Esophagus mucosa (tissue), 1 donor: ENCODE measurements at regions not wholly inside any gene's neighbourhood (a gene's known extent, or its start where the extent isn't known, plus 50 kb on each side); places are given as distances from the start of the nearest gene placed in this dataset.

Experiments
- ATAC-seq: fragments of 200-7000 bp; cut with Tn5 transposase; one replicate; pipeline ENCODE4 v1.9.1; 2020
- donor health status: DM: yes; HTN: yes; CAD: no.

DNA sequence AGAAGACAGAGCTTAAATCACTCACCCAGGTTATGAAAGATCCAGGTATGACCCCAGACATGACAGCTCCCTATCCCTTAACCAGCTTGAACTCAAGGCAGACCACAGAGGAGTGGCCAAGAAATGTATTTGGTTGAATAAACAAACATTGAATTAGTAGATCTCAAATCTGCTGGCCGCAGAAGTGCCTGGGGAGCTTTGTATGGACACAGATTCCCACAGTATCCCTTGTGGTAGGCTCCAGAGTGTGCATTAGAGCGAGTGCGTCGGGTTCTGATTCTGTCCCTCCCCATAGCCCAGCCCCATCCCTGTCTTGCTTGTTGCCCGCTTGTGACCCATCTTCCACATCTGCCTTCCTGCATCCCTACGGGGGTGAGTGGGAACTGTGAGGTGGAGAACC is 118.8 kb upstream of the FOXF1 start:
- ATAC-seq = no peak

DNA sequence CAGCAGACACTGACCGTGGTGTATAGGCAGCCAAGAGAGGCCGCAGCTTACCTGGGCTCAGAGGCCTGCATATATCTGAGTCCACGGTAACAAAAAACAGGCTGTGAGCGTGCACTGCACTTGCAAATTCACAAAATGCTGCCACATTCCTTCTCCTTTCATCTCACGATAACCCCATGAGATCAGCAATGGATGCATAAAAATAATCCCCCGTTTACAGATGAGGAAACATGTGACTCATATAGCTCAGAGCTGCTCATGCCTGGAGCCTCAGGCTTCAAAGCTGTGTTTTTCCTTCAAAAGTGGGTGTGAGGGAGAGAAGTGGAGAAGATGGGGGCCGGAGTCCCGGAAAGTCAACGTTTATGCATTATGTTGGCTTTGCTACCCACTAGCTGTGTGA is 118.3 kb upstream of the FOXF1 start:
- ATAC-seq = no peak

DNA sequence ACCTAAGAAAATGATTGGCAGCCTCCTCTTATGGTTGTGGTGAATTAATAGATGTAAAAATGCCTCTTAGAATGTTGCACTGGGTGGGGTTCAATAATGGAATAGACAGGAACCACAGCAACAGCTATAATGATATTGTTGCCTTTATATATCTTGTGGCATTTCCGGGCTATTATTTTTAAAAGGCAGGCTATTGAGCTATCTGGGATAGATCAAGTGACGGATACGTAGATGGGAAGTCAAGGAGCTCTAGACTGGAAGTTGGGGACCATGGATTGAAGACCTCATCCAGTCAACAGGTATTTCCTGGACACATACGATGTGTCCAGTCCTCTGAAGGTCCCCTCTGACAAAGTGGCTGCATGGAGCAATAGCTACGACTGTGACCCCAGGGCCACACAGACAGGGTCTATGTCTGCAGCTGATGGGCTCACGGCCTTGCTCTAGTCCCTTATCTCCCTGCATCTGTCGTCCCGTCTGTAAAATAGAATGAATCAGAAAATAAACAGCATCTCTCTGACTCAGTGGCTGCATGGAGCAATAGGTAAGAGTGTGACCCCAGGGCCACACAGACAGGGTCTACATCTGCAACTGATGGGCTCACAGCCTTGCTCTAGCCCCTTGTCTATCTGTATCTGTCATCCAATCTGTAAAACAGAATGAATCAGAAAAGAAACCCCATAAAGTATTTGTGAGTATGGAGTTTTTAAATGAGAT is 117.7 kb upstream of the FOXF1 start:
- ATAC-seq = no peak

DNA sequence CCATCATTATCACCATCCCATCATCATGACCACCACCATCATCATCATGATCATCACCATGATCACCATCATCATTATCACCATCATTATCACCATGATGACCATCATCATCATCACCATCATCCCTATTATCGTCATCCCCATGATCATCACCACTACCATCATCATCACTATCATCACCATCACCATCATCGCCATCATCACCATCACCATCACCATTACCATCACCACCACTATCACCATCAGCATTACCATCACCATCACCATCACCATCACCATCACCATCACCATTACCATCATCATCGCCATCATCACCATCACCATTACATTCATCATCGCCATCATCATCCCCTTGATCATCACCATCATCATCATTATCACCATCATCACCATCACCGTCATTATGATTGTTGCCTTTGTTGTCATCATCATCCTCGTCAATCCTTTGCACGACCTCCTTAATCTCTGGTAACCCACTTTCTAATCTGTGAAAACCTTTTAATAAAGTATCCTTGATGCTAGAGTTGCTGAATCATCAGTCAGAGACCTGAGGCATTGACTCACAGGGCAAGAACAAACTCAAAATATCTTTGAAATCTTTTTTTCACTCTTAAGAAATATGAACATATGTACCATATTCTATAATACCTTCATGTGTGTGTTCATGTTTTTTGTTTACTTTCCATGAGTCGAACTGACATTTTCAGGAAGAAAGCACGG is 116.3 kb upstream of the FOXF1 start:
- ATAC-seq = no peak

DNA sequence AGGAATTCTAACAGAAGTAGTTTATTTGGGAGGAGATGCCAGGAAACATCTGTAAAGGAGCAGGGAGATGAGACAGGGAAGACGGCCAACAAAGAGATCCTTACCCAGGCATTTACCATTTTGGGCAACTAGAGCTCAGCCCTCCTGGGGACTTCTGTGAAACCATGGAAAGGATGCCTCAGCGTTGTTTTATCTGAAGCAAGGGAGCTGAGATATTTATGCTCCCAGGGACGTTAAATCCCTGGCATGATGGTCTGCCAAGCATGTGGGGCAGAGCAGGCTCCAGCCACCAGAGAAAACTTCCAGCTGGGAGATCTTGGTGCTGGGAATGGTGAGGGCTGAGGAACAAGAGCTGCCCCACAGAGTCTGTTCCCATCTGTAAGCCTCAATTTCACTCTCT is 114.8 kb upstream of the FOXF1 start:
- ATAC-seq = no peak

DNA sequence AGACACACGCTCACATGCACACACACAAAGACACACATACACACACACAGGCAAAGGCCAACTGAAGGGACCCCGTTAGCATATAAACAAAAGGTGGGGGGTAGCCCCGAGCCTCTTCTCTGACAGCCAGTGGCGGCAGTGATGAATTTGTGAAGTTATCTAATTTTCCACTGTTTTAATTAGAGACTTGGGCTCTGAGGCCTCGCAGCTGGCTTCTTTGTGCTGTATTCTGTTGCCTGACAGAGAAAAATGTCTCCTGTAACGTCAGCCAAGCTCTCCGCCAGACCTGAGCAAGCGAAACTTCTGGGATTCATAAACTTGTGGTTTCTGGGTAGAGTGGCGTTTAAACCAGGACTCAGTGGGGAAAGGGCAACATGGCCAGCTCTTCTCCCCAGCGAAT is 113.9 kb upstream of the FOXF1 start:
- no peak for ATAC-seq

DNA sequence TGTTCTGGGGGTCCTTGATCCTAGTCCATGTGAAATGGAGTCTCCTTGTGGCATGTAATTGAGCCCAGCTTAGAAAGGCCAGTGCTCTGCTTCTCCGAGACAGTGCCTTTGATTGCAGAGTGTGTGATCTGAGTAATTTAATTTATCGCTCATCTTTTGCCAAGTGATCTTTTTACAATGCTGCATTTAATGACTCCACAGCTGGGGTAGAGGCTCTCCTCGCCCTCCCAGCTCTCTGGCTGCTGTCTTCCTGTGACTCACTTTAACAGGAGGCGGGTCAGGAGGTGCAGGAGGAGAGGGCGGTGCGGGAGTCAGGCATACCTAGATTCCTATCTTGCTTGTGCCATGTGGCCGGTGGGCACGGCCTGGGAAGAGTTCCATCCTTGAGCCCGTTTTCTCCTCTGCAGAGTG is 113.4 kb upstream of the FOXF1 start:
- ATAC-seq = no peak

DNA sequence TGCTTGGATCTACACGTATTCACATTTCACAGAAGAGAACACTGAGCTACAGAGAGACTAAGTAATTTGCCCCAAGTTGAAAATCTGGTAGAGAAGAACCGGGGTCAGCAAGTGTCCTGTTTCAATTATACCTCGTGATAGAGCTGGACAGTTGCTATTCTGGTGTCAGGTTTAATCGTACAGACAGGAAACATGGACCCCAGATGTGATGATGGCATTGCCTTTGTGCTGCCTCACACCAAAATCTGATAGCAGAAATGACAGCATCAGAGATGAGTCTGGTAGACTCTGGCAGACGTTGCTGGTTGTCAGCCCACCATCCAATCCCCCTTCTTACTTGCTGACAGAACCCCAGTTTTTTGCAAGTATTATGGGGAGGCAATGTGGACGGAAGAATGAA is 112.1 kb upstream of the FOXF1 start:
- ATAC-seq = no peak

DNA sequence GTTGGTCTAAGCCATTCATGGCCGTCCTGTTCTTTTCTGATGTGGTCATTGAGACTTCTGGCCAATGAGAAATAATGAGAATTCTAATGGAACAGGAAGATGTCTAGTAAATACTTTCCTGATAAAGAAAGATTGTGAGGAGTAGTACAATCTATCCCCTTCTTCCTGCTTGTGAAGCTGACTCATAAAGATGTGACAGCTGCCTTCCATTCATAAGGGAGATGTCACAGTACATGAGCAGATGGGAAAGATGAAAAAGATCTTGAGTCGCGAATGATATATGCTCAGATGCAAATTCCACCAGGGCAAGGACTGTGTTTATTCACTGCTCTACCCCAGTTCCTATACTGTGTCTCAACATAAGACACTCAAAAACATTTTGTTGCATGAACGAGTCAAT is 111.7 kb upstream of the FOXF1 start:
- ATAC-seq = no peak

DNA sequence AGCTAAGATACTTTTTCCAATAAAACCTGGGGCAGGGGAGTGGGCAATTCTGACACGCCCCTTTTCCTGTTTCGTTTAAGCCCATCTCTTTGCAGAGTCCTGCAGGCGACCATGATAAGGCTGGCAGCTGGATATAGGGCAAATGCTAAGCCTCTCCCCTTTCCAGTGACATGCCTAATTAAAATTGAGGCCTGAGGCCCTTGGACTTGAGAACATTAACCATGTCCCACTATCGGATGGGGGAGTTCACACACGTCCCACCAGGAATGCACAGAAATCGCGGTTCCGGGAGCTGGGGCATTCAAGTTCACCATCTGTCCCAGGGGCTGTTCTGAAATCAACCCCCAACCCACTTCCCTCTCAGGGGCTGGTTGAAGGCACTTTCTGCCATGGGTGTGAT is 109.2 kb upstream of the FOXF1 start:
- ATAC-seq = no peak

DNA sequence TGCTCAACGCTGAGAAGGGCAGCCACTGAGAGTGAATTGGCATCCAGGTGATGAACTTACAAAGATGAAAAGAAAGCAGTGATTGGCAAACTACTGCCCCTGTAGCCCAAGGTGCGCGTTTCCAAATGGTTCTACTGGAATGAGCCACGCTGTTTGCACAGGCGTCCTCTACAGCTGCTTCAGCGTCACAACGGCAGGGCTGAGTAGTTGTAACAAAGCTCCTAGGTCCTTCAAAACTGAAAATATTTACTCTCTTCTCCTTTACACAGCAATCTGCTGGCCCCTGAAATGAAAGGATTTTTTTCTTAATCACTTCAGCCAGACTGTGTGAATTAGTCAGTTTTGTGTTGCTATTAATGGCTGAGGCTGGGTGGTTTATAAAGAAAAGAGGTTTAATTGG is 107.2 kb upstream of the FOXF1 start:
- ATAC-seq = no peak

DNA sequence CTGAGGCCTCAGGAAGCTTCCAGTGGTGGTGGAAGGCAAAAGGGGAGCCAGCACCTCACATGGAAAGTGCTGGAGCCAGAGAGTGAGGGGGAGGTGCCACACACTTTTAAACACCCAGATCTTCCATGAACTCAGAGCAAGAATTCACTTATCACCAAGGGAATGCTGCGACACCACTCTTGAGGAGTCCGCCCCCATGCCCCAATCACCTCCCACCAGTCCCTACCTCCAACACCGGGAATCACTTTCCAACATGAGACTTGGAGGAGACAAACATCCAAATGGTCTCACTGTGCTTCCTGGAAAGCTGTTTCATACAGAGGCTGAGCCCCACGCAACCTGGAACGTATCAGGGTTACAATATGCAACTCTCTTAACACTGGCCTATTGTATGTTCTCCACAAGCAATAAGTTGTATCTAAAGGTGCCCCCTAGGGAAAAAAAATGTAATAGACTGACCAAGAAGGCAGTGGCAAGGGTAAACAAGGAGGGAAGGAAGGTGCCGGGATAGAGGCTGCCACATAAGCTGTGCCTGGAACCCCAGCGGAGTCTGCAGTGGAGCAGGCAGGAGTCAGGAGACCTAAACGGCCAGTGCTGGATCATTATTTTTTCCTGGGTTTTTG is 106.7 kb upstream of the FOXF1 start:
- no peak for ATAC-seq

DNA sequence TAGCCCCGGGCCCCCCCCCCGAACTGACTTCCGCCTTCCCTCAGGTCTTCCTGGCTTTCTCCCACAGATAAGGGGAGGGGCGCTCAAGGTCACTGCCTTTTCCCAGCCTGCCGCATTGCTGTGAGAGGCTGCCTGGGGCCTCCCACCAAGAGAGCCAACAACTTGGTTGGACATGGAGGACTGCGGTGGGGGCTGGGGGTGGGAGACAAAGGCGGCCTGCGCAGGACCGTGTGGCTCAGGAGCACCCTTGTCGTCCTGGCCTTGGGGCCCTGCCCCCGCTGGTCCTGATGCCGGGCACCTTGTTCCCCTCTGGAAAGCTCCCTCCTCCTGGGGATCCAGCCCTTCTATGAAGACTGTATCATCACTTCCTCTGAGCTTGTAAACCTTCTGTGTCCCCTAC is 105.6 kb upstream of the FOXF1 start:
- ATAC-seq = no peak

DNA sequence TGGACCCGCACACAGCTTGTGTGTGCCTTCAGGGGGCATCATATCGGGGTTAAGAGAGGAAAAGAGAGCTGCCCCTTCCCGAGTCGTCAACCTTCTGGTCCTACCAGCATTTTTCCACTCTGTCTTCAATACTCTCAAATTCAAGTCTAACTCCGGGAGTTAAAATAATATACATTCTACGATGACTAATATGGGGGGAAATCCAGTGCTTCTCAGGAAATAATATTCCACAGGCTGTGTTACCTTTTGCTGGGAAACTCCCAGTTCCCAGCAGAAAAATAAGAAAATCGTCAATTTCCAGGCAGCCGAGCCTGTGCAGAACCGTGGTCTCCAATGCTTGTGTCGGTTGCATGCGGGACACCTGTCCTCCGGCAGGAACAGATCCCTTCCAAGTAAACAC is 105.0 kb upstream of the FOXF1 start:
- no peak for ATAC-seq

DNA sequence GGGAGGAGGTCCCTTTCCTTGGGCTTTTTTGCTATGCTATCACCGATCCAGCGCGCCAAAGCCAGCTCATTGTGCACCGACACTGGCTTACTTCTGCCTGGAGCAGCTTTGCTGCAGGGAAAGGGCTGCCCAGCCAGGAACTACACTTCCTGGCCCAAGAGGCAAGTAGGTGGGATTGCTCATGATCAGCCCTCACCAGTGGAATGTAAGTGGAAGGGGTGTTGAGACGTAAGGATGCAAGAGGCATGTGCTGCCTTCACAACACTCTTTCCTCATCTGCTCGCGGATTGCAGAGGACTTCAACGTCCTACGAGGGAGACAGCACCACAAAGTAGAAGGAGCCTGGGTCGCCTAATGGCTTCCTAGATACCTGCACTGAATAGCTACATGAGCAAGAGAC is 104.3 kb upstream of the FOXF1 start:
- no peak for ATAC-seq

DNA sequence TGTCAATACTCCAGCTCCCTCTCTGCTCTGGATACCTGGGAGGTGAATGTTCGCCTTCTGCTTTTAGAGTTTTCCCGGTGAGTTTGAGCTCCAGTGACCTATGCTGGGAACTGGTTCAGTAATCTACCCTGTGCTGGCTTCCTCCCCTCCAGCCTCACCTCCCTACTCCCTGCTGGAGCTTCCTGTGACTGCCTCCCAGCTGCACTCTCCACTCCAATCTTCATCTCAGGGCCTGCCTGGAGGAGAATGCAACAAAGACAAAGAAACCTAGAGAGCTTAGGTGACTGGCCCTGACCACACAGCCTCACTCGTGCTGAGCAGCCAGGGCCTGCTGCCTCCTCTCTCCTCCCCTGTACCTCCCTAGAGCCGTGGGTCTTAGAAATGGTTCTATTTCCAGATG is 101.6 kb upstream of the FOXF1 start:
- no peak for ATAC-seq

DNA sequence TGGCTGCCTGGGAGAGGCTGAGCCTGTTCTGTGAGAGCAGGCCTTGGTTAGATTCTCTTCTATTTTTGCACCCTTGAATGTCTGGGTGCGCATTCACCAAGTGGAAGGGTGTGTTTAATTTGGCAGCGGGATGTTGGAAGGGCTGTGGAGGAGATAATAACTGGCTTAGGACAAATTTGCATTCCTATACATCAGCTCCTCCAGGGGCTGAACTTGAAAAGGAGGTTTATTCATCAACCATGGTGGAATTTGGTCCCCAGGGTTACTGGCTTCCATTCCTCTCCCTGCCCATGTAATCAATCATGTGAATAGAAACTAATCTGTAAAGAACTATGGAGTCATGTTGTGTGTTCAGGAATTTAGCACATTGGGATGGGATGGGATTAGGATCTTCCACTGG is 100.2 kb upstream of the FOXF1 start:
- ATAC-seq = no peak

DNA sequence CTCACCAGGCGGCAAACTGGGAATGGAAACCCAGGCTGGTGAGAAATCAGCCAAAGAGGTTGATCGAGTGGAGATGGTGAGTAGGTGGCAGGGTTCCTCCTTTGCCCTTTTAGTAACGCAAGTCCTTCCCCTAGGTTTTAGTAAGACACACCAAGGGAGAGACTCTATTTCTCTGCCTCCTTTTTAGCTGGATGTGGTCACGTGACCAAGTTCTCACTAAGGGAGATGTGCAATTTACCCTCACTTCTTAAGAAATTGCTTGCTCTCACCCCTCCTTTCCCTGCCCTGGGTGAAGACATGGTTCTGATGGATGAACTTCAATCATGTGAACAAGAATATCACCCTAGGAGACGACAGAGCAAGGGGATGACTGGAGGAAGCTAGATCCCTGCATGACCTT is 99.8 kb upstream of the FOXF1 start:
- ATAC-seq = no peak

DNA sequence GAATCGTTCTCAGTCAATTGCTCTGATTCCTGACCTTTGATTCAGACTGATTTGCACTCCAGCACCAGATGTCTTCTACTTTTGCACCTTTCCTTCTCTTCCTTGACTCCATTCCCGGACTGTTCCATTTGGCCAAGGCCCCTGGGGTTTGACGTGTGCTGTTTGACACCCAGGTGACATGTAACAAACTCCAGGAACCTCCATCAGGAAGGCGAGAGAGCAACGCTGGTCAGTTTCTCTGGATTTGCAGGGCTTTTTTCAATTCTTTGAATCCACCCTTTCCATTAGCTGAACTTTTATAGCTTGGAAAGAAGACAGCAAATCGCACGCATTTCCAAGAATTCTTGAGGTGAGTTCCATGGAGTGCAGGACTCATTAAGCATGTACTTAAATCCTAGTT is 98.4 kb upstream of the FOXF1 start:
- ATAC-seq = no peak

DNA sequence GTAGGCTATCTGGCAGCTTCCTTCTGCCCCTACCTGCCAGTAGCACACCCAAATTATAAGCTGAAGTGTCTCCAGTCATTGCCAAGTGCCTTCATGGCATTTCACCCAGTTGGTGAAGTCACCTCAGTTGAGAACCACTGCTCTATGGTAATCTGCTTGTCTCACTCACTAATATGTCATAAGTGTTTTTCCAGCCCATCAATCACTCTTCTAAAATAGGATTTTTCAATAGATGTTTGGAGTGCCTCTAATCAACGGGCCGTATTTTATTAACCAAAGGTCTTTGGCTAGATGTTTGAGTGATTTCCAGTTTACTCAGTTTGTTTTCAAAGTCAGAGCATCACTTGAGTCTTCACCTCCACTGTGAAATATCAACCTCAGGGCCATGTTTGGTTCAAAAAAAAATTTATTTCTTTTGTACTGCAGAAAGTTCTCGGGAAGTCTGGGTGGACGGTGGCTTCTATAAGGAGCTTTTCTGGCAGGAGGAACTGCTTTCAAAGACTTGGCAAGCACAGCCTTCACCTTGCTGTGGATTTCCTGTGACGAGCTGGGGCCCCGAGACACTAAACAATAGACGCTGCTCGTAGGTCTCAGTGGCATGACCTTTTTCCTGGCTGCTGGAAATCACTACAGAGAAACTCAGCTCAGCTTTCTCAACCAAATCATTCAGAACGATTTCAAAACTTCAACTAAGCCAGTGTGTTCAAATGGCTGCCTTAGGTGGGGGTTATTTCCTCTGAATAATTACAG is 95.2 kb upstream of the FOXF1 start:
- no peak for ATAC-seq

DNA sequence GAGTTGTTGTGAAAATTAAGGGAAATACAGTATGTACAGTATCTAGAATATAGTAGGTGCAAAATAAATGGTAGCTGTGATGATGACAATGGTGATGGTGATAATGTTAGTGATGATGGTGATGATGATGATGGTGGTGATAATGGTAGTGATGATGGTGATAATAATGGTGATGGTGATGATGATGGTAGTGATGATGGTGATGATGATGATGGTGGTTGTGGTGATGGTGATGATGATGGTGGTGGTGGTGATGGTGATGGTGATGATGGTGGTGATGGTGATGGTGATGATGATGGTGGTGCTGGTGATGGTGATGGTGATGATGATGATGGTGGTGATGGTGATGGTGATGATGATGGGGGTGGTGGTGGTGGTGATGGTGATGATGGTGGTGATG is 91.3 kb upstream of the FOXF1 start:
- ATAC-seq = no peak

DNA sequence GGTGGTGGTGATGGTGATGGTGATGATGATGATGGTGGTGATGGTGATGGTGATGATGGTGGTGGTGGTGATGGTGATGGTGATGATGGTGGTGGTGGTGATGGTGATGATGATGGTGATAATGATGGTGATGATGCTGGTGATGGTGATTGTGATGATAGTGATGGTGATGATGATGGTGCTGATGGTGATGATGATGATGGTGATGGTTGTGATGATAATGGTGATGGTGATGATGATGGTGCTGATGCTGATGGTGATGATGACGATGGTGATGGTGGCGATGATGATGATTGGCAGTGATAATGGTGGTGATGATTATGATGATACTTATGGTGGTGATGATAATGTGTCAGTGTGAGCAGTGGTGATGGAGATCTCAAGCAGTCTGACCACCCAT is 90.8 kb upstream of the FOXF1 start:
- no peak for ATAC-seq

DNA sequence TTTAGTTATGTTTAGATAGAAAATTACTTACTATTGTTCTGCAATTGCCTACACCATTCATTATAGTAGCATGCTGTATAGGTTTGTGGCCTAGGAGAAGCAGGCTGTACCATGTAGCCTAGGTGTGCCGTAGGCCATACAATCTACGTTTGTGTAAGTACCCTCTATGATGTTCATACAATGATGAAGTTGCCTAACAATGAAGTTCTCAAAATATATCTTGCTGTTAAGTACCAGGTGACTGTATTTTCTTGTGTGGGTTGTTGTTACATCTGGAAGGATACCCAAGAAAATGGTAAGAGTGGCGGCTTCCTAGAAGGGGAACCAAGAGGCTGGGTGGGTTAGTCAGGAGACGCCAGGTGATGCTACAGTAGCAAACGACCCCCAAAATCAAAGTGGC is 88.3 kb upstream of the FOXF1 start:
- no peak for ATAC-seq

DNA sequence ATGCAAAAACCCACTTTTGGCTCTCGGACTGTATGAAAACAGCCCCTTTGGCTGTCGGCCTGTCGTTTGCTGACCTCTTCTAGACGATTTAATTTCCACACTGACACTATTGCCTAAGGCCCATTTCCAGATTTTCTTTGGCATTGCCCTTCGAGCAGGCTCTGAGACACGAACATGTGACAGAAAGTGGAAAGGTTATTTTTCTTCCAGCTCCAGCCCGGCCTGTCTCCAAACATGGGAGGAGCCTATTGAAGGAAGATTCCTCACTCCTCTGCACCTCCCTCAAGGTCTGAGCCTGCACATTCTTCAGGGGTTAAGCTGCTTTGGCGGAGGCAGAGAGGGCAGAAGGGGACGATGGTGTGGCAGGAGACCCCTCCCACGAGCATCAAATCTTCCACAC is 85.9 kb upstream of the FOXF1 start:
- ATAC-seq = no peak
